GM12878 (cell line): ENCODE measurements at regions not wholly inside any gene's neighbourhood (a gene's known extent, or its start where the extent isn't known, plus 50 kb on each side); places are given as distances from the start of the nearest gene placed in this dataset.

Experiments used
- ATAC-seq: fragments of 200-7000 bp; cut with Tn5 transposase; 3 replicates; pipeline ENCODE4 v1.9.1; 2020; ENCODE audit warnings: mild to moderate bottlenecking, moderate library complexity
- BruUV-seq: library from RNA; stranded (reverse); fragments of 400-500 nt; replicated peaks from 2 replicates; lab custom pipeline; 2021; lab: Mats Ljungman, UMichigan
- CTCF ChIA-PET: fragments of 300-600 bp; sonication (Branson Sonifier 250); formaldehyde crosslinking; extraction: SDS; loops from one replicate; lab custom pipeline; 2021; ENCODE audit warnings: inconsistent platforms; lab: Yijun Ruan, JAX
- POLR2A ChIA-PET: fragments of 350-600 bp; formaldehyde crosslinking; extraction: SDS; loops from one replicate; lab custom pipeline; 2021; ENCODE audit warnings: inconsistent platforms; lab: Charles Lee
- RAD21 ChIA-PET: fragments of 300-600 bp; sonication (Branson Sonifier 250); formaldehyde crosslinking; loops from one replicate; lab custom pipeline; 2023; ENCODE audit warnings: antibody characterized with exemption; ENCODE audit not compliant: unreplicated experiment; lab: Charles Lee
- SMC1A ChIA-PET: fragments of 300-600 bp; sonication (Branson Sonifier 250); formaldehyde crosslinking; loops from one replicate; lab custom pipeline; 2023; ENCODE audit not compliant: unreplicated experiment, uncharacterized antibody; lab: Charles Lee
- DNase-seq: peaks from one replicate; pipeline ENCODE4 v3.0.0-alpha.2; 2011; ENCODE audit warnings: low read depth, low spot score
- FAIRE-seq: peaks from 3 replicates; lab custom pipeline; 2011; peaks lifted over from hg19 to GRCh38; lab: Jason Lieb, UNC
- H2AFZ ChIP-seq: 2 replicates; pipeline ENCODE4 v1.6.0; 2011; ENCODE audit warnings: low read depth, low read length, control low read depth; ENCODE audit not compliant: control insufficient read depth
- H3K27ac ChIP-seq: 2 replicates; pipeline ENCODE4 v1.5.1; 2011; ENCODE audit warnings: control low read depth; ENCODE audit not compliant: control insufficient read depth, insufficient read depth
- H3K27me3 ChIP-seq, 2 experiments: replicated peaks in 1 of 2; 2 replicates each; pipeline versions ENCODE4 v1.6.0 to v1.6.1; 2011; ENCODE audit warnings: low read length in 1 of 2; ENCODE audit not compliant: control insufficient read depth in 2 of 2, insufficient read depth in 2 of 2
- H3K36me3 ChIP-seq, 2 experiments: 2 replicates each; pipeline ENCODE4 v1.5.1; 2011; ENCODE audit warnings: low read length in 1 of 2; ENCODE audit not compliant: control insufficient read depth in 2 of 2, insufficient read depth in 2 of 2
- H3K4me1 ChIP-seq: 2 replicates; pipeline ENCODE4 v1.6.1; 2011; ENCODE audit warnings: mild to moderate bottlenecking, low read length, moderate library complexity, mixed read lengths; ENCODE audit not compliant: control insufficient read depth, insufficient read depth
- H3K4me2 ChIP-seq: 2 replicates; pipeline ENCODE4 v1.6.0; 2011; ENCODE audit warnings: control low read depth; ENCODE audit not compliant: control insufficient read depth, insufficient read depth
- H3K4me3 ChIP-seq: fragments of 200-600 bp; sonication (generic); 2 replicates; pipeline ENCODE4 v1.5.1; 2016
- H3K79me2 ChIP-seq: 2 replicates; pipeline ENCODE4 v1.6.0; 2011; ENCODE audit warnings: low read length; ENCODE audit not compliant: control insufficient read depth, insufficient read depth
- H3K9ac ChIP-seq: 2 replicates; pipeline ENCODE4 v1.8.0; 2011; ENCODE audit warnings: low read length, control low read depth, mixed read lengths; ENCODE audit not compliant: control insufficient read depth, insufficient read depth
- H3K9me3 ChIP-seq: replicated peaks from 3 replicates; pipeline ENCODE4 v1.5.1; 2011; ENCODE audit warnings: mild to moderate bottlenecking, low read length; ENCODE audit not compliant: control insufficient read depth, insufficient read depth
- H4K20me1 ChIP-seq: 2 replicates; pipeline ENCODE4 v1.6.0; 2011; ENCODE audit not compliant: control insufficient read depth, insufficient read depth
- BACH1 ChIP-seq: fragments of 450-650 bp; IDR thresholded peaks from 2 replicates; pipeline ENCODE4 v1.6.1; 2017; ENCODE audit warnings: mild to moderate bottlenecking, borderline replicate concordance
- CHD4 ChIP-seq: fragments of 200-600 bp; sonication (generic); IDR thresholded peaks from 2 replicates; pipeline ENCODE4 v1.6.1; 2016; ENCODE audit warnings: mild to moderate bottlenecking
- EP300 ChIP-seq, 2 experiments: fragments of 150-350 bp in 1 of 2; IDR thresholded peaks; 2 replicates each; pipeline ENCODE4 v1.6.1; 2011 to 2012; ENCODE audit warnings: low read depth in 2 of 2, low read length in 2 of 2, borderline replicate concordance in 1 of 2, improper control_type of control experiment in 1 of 2, inconsistent platforms in 1 of 2; ENCODE audit not compliant: control insufficient read depth in 1 of 2
- HDAC2 ChIP-seq: fragments of 200-600 bp; sonication (generic); IDR thresholded peaks from 2 replicates; pipeline ENCODE4 v1.6.1; 2017
- MEF2A ChIP-seq: IDR thresholded peaks from 2 replicates; pipeline ENCODE4 v1.6.1; 2011; ENCODE audit warnings: low read depth, mild to moderate bottlenecking, low read length, moderate library complexity; ENCODE audit not compliant: insufficient read depth
- NR2C1 ChIP-seq: fragments of 450-650 bp; IDR thresholded peaks from 2 replicates; pipeline ENCODE4 v1.6.1; 2017; ENCODE audit warnings: antibody characterized with exemption, mild to moderate bottlenecking, moderate library complexity
- POU2F2 ChIP-seq: IDR thresholded peaks from 3 replicates; pipeline ENCODE4 v1.6.1; 2011; ENCODE audit warnings: low read depth, mild to moderate bottlenecking, low read length, borderline replicate concordance
- RCOR1 ChIP-seq: conservative IDR thresholded peaks from 2 replicates; pipeline ENCODE4 v1.6.1; 2012; ENCODE audit warnings: low read depth, low read length, improper control_type of control experiment
- SMAD1 ChIP-seq: fragments of 450-650 bp; IDR thresholded peaks from 2 replicates; pipeline ENCODE4 v1.6.1; 2018; ENCODE audit warnings: mild to moderate bottlenecking, low read depth; ENCODE audit not compliant: partially characterized antibody
- TCF7 ChIP-seq: IDR thresholded peaks from 2 replicates; pipeline ENCODE4 v1.6.1; 2014; ENCODE audit warnings: antibody characterized with exemption, borderline replicate concordance
- ZNF217 ChIP-seq: fragments of 450-650 bp; IDR thresholded peaks from 2 replicates; pipeline ENCODE4 v1.6.1; 2017; ENCODE audit warnings: antibody characterized with exemption, mild to moderate bottlenecking
- WGBS: methylation state at CpG from one replicate; pipeline ENCODE4 v1.1.6; 2016; ENCODE audit warnings: low lambda C conversion rate; ENCODE audit not compliant: insufficient replicate concordance, insufficient coverage; ENCODE audit errors: missing lambda C conversion rate; 5-methylcytosine and 5-hydroxymethylcytosine counted together
- in situ Hi-C: fragments of 300-500 bp; cut with MboI; formaldehyde crosslinking; loops from 9 replicates; pipeline ENCODE4 v1.14.3; 2018; ENCODE audit warnings: mixed read lengths
- intact Hi-C: fragments of 100-400 bp; cut with micrococcal nuclease; formaldehyde crosslinking; loops from one replicate; pipeline ENCODE4 v1.14.2; 2022; ENCODE audit not compliant: unreplicated experiment
- TF ChIP-seq, protein P1 (sequence below): fragments of 450-650 bp; IDR thresholded peaks from 2 replicates; pipeline ENCODE4 v1.6.1; 2017; ENCODE audit warnings: mild to moderate bottlenecking, moderate library complexity
- TF ChIP-seq, protein P2 (sequence below): fragments of 450-650 bp; formaldehyde crosslinking; IDR thresholded peaks from 2 replicates; pipeline ENCODE4 v1.4.0; 2022; ENCODE audit warnings: mild to moderate bottlenecking, moderate library complexity
- TF ChIP-seq, protein P3 (sequence below): IDR thresholded peaks from 2 replicates; pipeline ENCODE4 v1.6.1; 2012; ENCODE audit warnings: low read depth, low read length, improper control_type of control experiment

DNA sequence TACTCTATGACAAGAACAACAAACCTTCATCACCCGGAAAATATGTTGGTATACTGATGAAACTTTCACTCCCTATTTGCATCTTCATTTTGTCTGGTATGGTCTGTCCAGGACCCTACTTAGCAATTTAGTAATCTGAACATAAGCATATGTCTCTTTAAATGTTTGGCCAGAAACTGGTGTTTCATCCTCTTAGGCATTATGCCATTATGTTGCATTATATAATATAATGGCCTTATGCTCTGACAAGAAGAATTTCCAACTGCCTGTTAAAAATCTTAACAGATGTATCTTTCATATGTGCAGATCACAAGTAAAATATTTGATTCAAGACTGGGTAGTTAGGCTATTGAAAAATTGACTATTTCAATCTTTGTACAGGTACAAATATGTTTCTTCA is 610.6 kb upstream of the PRR20A start:
- in situ Hi-C loops (no loop called here), intact Hi-C loops (no loop called here)
- Histone ChIP-seq H3K79me2 (no peaks in the 10 kb centered on the region), H2AFZ (no peak overlapping the region), H3K27ac (no peak overlapping the region), H3K27me3 (no peaks in the 10 kb centered on the region), H3K9ac (no peak overlapping the region), H3K4me1 (no peaks in the 10 kb centered on the region), H3K4me2 (no peak overlapping the region), H3K9me3 (no peaks in the 10 kb centered on the region), H4K20me1 (no peaks in the 10 kb centered on the region), H3K36me3 (no peaks in the 10 kb centered on the region), H3K4me3 (no peak overlapping the region)
- 88% methylated on average over 1 of the region's 1 CpG for WGBS
- ChIA-PET SMC1A (no interaction called here), CTCF (no interaction called here), POLR2A (no interaction called here), RAD21 (no interaction called here)
- BruUV-seq = no TSS peak
- TF ChIP-seq TCF7 = no peak
- TF ChIP-seq, protein P1, sequence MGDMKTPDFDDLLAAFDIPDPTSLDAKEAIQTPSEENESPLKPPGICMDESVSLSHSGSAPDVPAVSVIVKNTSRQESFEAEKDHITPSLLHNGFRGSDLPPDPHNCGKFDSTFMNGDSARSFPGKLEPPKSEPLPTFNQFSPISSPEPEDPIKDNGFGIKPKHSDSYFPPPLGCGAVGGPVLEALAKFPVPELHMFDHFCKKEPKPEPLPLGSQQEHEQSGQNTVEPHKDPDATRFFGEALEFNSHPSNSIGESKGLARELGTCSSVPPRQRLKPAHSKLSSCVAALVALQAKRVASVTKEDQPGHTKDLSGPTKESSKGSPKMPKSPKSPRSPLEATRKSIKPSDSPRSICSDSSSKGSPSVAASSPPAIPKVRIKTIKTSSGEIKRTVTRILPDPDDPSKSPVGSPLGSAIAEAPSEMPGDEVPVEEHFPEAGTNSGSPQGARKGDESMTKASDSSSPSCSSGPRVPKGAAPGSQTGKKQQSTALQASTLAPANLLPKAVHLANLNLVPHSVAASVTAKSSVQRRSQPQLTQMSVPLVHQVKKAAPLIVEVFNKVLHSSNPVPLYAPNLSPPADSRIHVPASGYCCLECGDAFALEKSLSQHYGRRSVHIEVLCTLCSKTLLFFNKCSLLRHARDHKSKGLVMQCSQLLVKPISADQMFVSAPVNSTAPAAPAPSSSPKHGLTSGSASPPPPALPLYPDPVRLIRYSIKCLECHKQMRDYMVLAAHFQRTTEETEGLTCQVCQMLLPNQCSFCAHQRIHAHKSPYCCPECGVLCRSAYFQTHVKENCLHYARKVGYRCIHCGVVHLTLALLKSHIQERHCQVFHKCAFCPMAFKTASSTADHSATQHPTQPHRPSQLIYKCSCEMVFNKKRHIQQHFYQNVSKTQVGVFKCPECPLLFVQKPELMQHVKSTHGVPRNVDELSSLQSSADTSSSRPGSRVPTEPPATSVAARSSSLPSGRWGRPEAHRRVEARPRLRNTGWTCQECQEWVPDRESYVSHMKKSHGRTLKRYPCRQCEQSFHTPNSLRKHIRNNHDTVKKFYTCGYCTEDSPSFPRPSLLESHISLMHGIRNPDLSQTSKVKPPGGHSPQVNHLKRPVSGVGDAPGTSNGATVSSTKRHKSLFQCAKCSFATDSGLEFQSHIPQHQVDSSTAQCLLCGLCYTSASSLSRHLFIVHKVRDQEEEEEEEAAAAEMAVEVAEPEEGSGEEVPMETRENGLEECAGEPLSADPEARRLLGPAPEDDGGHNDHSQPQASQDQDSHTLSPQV = no peak
- TF ChIP-seq NR2C1 = no peak
- no peak for TF ChIP-seq ZNF217
- TF ChIP-seq, protein P2, sequence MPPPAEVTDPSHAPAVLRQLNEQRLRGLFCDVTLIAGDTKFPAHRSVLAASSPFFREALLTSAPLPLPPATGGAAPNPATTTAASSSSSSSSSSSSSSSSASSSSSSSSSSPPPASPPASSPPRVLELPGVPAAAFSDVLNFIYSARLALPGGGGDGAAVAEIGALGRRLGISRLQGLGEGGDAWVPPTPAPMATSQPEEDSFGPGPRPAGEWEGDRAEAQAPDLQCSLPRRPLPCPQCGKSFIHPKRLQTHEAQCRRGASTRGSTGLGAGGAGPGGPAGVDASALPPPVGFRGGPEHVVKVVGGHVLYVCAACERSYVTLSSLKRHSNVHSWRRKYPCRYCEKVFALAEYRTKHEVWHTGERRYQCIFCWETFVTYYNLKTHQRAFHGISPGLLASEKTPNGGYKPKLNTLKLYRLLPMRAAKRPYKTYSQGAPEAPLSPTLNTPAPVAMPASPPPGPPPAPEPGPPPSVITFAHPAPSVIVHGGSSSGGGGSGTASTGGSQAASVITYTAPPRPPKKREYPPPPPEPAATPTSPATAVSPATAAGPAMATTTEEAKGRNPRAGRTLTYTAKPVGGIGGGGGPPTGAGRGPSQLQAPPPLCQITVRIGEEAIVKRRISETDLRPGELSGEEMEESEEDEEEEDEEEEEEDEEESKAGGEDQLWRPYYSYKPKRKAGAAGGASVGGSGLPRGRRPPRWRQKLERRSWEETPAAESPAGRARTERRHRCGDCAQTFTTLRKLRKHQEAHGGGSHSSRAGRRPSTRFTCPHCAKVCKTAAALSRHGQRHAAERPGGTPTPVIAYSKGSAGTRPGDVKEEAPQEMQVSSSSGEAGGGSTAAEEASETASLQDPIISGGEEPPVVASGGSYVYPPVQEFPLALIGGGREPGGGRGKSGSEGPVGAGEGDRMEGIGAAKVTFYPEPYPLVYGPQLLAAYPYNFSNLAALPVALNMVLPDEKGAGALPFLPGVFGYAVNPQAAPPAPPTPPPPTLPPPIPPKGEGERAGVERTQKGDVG (CRISPR knock-in tag) = no peak
- TF ChIP-seq RCOR1 = no peak
- no peak for TF ChIP-seq MEF2A
- no peak for TF ChIP-seq SMAD1
- TF ChIP-seq, protein P3, sequence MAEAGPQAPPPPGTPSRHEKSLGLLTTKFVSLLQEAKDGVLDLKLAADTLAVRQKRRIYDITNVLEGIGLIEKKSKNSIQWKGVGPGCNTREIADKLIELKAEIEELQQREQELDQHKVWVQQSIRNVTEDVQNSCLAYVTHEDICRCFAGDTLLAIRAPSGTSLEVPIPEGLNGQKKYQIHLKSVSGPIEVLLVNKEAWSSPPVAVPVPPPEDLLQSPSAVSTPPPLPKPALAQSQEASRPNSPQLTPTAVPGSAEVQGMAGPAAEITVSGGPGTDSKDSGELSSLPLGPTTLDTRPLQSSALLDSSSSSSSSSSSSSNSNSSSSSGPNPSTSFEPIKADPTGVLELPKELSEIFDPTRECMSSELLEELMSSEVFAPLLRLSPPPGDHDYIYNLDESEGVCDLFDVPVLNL = no peak
- TF ChIP-seq HDAC2 = no peak
- no peak for TF ChIP-seq POU2F2
- no peak for TF ChIP-seq CHD4
- TF ChIP-seq EP300 (IDR thresholded peaks at IDR 0.05; ENCODE audit: borderline replicate concordance in 1 of 2, control insufficient read depth in 1 of 2, low read depth in 2 of 2, low read length in 2 of 2) = no peak
- TF ChIP-seq BACH1 = no peak
- no peak for ATAC-seq
- no peak for FAIRE-seq
- DNase-seq = no peak
